PC-3 (cell line): ENCODE measurements at regions not wholly inside any gene's neighbourhood (a gene's known extent, or its start where the extent isn't known, plus 50 kb on each side); places are given as distances from the start of the nearest gene placed in this dataset.

ENCODE experiments used
- ATAC-seq: fragments of 200-7000 bp; cut with Tn5 transposase; 2 replicates; pipeline ENCODE4 v1.9.1; 2020; ENCODE audit warnings: mild to moderate bottlenecking, moderate library complexity
- BruUV-seq: library from RNA; stranded (reverse); fragments of 400-500 nt; replicated peaks from 2 replicates; lab custom pipeline; 2021; lab: Mats Ljungman, UMichigan
- CTCF ChIA-PET: fragments of 300-600 bp; sonication (Branson Sonifier 250); formaldehyde crosslinking; loops from one replicate; lab custom pipeline; 2022; ENCODE audit warnings: antibody characterized with exemption; lab: Charles Lee
- POLR2A ChIA-PET: fragments of 300-600 bp; sonication (Branson Sonifier 250); formaldehyde crosslinking; loops from one replicate; lab custom pipeline; 2022; ENCODE audit warnings: antibody characterized with exemption; ENCODE audit not compliant: unreplicated experiment; lab: Charles Lee
- DNase-seq: peaks from one replicate; pipeline ENCODE4 v3.0.0-alpha.2; 2015
- H2AFZ ChIP-seq: fragments of 300-600 bp; sonication (generic); 2 replicates; pipeline ENCODE4 v1.6.0; 2016; ENCODE audit warnings: antibody characterized with exemption, low read length
- H3F3A ChIP-seq: fragments of 300-600 bp; sonication (generic); one replicate; pipeline ENCODE4 v1.6.0; 2017; ENCODE audit warnings: antibody characterized with exemption, low read length, control low read depth, mild to moderate bottlenecking; ENCODE audit not compliant: unreplicated experiment
- H3K27ac ChIP-seq: fragments of 300-600 bp; sonication (generic); 2 replicates; pipeline ENCODE4 v1.5.1; 2016; ENCODE audit warnings: mild to moderate bottlenecking, low read length
- H3K27me3 ChIP-seq: fragments of 300-600 bp; sonication (generic); 2 replicates; pipeline ENCODE4 v1.6.1; 2016; ENCODE audit warnings: low read length, mixed read lengths
- H3K36me3 ChIP-seq: fragments of 300-600 bp; sonication (generic); 2 replicates; pipeline ENCODE4 v1.6.1; 2016; ENCODE audit warnings: low read depth, mixed run types, low read length, mixed read lengths
- H3K4me1 ChIP-seq: fragments of 300-600 bp; sonication (generic); 2 replicates; pipeline ENCODE4 v1.5.1; 2016; ENCODE audit warnings: low read length; ENCODE audit not compliant: insufficient read depth
- H3K4me2 ChIP-seq: fragments of 300-600 bp; sonication (generic); 2 replicates; pipeline ENCODE4 v1.6.0; 2016; ENCODE audit warnings: low read length
- H3K4me3 ChIP-seq: fragments of 300-600 bp; sonication (generic); 2 replicates; pipeline ENCODE4 v1.5.1; 2016; ENCODE audit warnings: mild to moderate bottlenecking, low read length, mixed read lengths
- H3K79me2 ChIP-seq: fragments of 300-600 bp; sonication (generic); 2 replicates; pipeline ENCODE4 v1.6.1; 2017; ENCODE audit warnings: low read length, mixed read lengths
- H3K9ac ChIP-seq: fragments of 300-600 bp; sonication (generic); 2 replicates; pipeline ENCODE4 v1.6.0; 2016; ENCODE audit warnings: mild to moderate bottlenecking, low read length
- H3K9me2 ChIP-seq: fragments of 300-600 bp; sonication (generic); replicated peaks from 2 replicates; pipeline ENCODE4 v1.6.1; 2016; ENCODE audit warnings: mixed run types, low read length, mixed read lengths
- H3K9me3 ChIP-seq: fragments of 300-600 bp; sonication (generic); 2 replicates; pipeline ENCODE4 v1.6.1; 2016; ENCODE audit warnings: low read length, mixed read lengths
- H4K20me1 ChIP-seq: fragments of 300-600 bp; sonication (generic); 2 replicates; pipeline ENCODE4 v1.6.1; 2016; ENCODE audit warnings: low read length, mixed read lengths
- CTCF ChIP-seq: fragments of 300-600 bp; sonication (generic); conservative IDR thresholded peaks from 2 replicates; pipeline ENCODE4 v1.5.1; 2017; ENCODE audit warnings: antibody characterized with exemption, low read depth, mild to moderate bottlenecking, low read length
- EZH2 ChIP-seq: fragments of 300-600 bp; sonication (generic); IDR thresholded peaks from one replicate; pipeline ENCODE4 v1.6.1; 2017; ENCODE audit warnings: antibody characterized with exemption, mild to moderate bottlenecking, low read length; ENCODE audit not compliant: unreplicated experiment
- EZH2phosphoT487 ChIP-seq: fragments of 300-600 bp; sonication (generic); IDR thresholded peaks from 2 replicates; pipeline ENCODE4 v1.6.1; 2018; ENCODE audit warnings: mild to moderate bottlenecking, antibody characterized with exemption, low read length, borderline replicate concordance
- intact Hi-C: fragments of 100-400 bp; cut with micrococcal nuclease; formaldehyde crosslinking; loops from 2 replicates; pipeline ENCODE4 v1.9.0; 2023

GRCh38 chr16:64206862-64207261, 915.0 kb downstream of the CDH11 start:
- DNase-seq, result no peak
- Histone ChIP-seq H3F3A (no peaks in the 10 kb centered on the region), H3K4me3 (no peak overlapping the region), H3K27me3 (no peaks in the 10 kb centered on the region), H2AFZ (no peak overlapping the region), H3K9me2 (no peaks in the 10 kb centered on the region), H3K27ac (no peak overlapping the region), H3K79me2 (no peaks in the 10 kb centered on the region), H3K4me2 (no peak overlapping the region), H3K9ac (no peak overlapping the region), H3K36me3 (no peaks in the 10 kb centered on the region), H3K4me1 (no peaks in the 10 kb centered on the region), H4K20me1 (no peaks in the 10 kb centered on the region), H3K9me3 (no peaks in the 10 kb centered on the region)
- ATAC-seq, result no peak
- intact Hi-C loops, result no loop called here
- TF ChIP-seq CTCF (no peak), EZH2phosphoT487 (no peak), EZH2 (no peak)
- ChIA-PET POLR2A (no interaction called here), CTCF (no interaction called here)
- BruUV-seq, result no TSS peak

GRCh38 chr16:64203126-64203525, 918.7 kb downstream of the CDH11 start:
- no peak for DNase-seq
- BruUV-seq, result no TSS peak
- H3K36me3 ChIP-seq, result no peaks in the 10 kb centered on the region

GRCh38 chr16:64202571-64202970, 919.3 kb downstream of the CDH11 start:
- no peaks in the 10 kb centered on the region for H3F3A ChIP-seq
- POLR2A ChIA-PET, result no interaction called here
- no peaks in the 10 kb centered on the region for H4K20me1 ChIP-seq
- H3K9me3 ChIP-seq, result no peaks in the 10 kb centered on the region
- DNase-seq (no peak), ATAC-seq (no peak)
- no peak overlapping the region for H3K4me2 ChIP-seq
- CTCF ChIA-PET, result no interaction called here
- BruUV-seq, result no TSS peak
- no peak overlapping the region for H3K4me3 ChIP-seq
- TF ChIP-seq EZH2 (no peak), EZH2phosphoT487 (no peak), CTCF (no peak)
- no peak overlapping the region for H3K9ac ChIP-seq
- no peaks in the 10 kb centered on the region for H3K9me2 ChIP-seq
- H3K79me2 ChIP-seq, result no peaks in the 10 kb centered on the region
- no peak overlapping the region for H2AFZ ChIP-seq
- H3K27me3 ChIP-seq, result no peaks in the 10 kb centered on the region
- H3K36me3 ChIP-seq, result no peaks in the 10 kb centered on the region
- intact Hi-C loops, result no loop called here
- H3K4me1 ChIP-seq, result no peaks in the 10 kb centered on the region
- no peak overlapping the region for H3K27ac ChIP-seq

More at GRCh38 chr16:64203126-64203525, 918.7 kb downstream of the CDH11 start:
- TF ChIP-seq EZH2phosphoT487 (no peak), EZH2 (no peak), CTCF (no peak)
- Histone ChIP-seq H3K9me2 (no peaks in the 10 kb centered on the region), H3K27me3 (no peaks in the 10 kb centered on the region), H3K79me2 (no peaks in the 10 kb centered on the region), H3K4me1 (no peaks in the 10 kb centered on the region), H3K9ac (no peak overlapping the region), H3K4me2 (no peak overlapping the region), H4K20me1 (no peaks in the 10 kb centered on the region), H3K9me3 (no peaks in the 10 kb centered on the region), H2AFZ (no peak overlapping the region), H3K27ac (no peak overlapping the region), H3K4me3 (no peak overlapping the region), H3F3A (no peaks in the 10 kb centered on the region)
- ChIA-PET POLR2A (no interaction called here), CTCF (no interaction called here)
- ATAC-seq, result no peak
- intact Hi-C loops, result no loop called here
